Epithelial cell of esophagus (primary cell): ENCODE measurements at regions not wholly inside any gene's neighbourhood (a gene's known extent, or its start where the extent isn't known, plus 50 kb on each side); places are given as distances from the start of the nearest gene placed in this dataset.
A peak's percentile ranks its signal among the peaks of the same experiment; 100 is the strongest.

Source experiments
- DNase-seq: peaks from one replicate; pipeline ENCODE4 v3.0.0; 2010; ENCODE audit warnings: low read depth
- H3K4me3 ChIP-seq: 2 replicates; pipeline ENCODE4 v1.5.1; 2011; ENCODE audit warnings: mild to moderate bottlenecking, low read length, control low read depth
- CTCF ChIP-seq: IDR thresholded peaks from 2 replicates; pipeline ENCODE4 v1.5.1; 2011; ENCODE audit warnings: low read depth, mild to moderate bottlenecking, low read length, control low read depth, inconsistent platforms; ENCODE audit not compliant: insufficient read depth; ENCODE audit errors: missing control alignments

GRCh38 chr6:26202811-26203583 is 115.8 kb downstream of the HFE start:
- TF ChIP-seq CTCF, result no peak
- no peak overlapping the region for H3K4me3 ChIP-seq
- no peak for DNase-seq

GRCh38 chr6:26204332-26205160 is 117.3 kb downstream of the HFE start:
- peak; percentile 98 for DNase-seq
- peak; percentile 52 for TF ChIP-seq CTCF
- peak overlapping the region; percentile 94 for H3K4me3 ChIP-seq

- DNase-seq, result peak; percentile 82
- peak overlapping the region; percentile 94 for H3K4me3 ChIP-seq
- no peak for TF ChIP-seq CTCF
Observed at GRCh38 chr6:26205161-26205624, 118.0 kb downstream of the HFE start.

- DNase-seq, result peak; percentile 72
Observed at GRCh38 chr6:26205625-26206574, 118.7 kb downstream of the HFE start.

GRCh38 chr6:26206868-26207801 is 119.9 kb downstream of the HFE start:
- DNase-seq, result no peak
- TF ChIP-seq CTCF, result no peak
- no peak overlapping the region for H3K4me3 ChIP-seq

More at GRCh38 chr6:26205625-26206574, 118.7 kb downstream of the HFE start:
- TF ChIP-seq CTCF, result no peak
- H3K4me3 ChIP-seq, result peak overlapping the region; percentile 94
